Fibroblast of skin of back (primary cell): ENCODE measurements at regions not wholly inside any gene's neighbourhood (a gene's known extent, or its start where the extent isn't known, plus 50 kb on each side); places are given as distances from the start of the nearest gene placed in this dataset.
"Not testable (repeated sequence)": the region's sequence is repeated elsewhere in the genome, so short reads cannot be mapped to it uniquely, and the experiment has no call there.

Experiments
- DNase-seq: peaks from one replicate; pipeline ENCODE4 v3.0.0-alpha.2; 2013

DNA sequence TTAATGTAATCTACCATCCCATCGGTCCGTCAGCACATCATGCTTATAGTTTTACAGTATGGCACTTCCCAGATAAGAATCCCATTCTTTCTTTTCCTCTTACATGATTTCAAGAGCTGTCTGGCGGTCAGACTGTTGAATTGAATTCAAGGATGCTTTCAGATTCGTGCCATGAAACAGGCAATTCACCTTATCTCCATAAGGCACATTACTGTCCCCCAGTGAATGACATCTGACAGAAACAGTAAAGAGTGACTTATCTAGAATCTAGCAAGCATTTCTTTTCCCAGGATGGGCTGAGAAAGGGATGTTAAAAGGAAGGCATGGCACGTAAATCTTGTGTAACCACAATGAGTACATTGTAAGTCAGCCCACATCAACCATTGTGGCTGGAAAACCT is 61.1 kb upstream of the SEM1 start:
- DNase-seq, result no peak

DNA sequence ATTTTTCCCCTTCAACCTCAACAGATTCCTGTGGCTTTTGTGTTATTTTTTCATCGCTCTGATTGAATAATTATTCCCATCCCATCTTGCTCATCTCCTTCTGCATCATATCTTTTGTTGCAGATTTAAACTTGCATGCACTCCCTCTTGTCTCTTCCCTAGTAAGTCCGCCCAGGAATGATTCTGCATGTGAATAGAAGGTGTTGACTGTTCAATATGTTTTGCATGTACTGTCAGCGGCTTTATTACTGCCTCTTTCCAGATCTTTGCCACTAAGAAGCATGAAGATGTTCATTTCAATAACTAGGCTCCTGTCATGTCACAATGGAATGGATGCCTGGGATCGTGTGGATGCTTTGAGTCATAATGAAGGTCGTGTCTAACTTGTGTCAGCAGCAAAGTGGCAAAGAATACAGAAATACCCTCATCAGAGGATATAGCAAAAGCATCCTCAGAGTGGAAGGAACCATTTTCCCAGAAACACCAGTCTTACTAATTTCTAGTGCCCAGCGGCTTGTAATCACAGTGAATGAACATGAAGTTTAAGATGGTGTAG is 62.6 kb upstream of the SEM1 start:
- no peak for DNase-seq

DNA sequence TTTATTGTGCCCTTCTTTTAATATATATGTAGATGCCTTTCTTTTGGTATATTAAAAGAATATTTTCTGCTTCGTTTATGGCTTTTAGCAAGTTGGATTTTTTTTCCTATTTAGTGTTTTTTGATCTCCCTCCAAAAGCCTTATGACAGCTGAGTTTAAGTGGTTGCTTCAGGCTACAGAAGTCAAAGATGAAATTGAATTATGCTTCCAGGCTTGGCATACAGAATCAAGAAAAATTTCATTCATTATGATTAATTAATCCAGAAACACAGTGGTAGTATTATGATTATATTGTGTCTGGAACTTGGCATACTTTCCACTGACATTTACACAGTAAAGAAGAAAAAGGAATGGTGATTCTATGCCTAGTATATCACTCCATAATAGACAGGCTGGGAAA is 63.8 kb upstream of the SEM1 start:
- no peak for DNase-seq

DNA sequence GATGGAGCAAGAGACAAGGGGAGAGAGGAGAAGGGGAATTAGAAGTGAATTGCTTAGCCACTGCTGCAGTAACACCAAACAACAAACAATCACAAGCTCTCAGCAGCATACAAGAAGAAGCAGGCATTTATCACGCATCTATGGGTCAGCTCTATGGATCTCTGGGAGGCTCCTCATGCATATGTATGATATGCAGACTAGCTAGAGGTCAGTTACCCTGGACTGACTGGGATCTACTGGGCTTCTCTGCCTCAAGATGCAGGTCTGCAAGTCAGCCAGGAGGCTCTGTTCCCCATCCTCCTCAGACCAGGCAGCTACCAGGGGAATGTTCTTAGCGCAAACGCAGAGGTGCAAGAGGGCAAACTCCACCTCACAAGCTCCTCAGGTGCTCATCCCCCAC is 64.7 kb upstream of the SEM1 start:
- no peak for DNase-seq

DNA sequence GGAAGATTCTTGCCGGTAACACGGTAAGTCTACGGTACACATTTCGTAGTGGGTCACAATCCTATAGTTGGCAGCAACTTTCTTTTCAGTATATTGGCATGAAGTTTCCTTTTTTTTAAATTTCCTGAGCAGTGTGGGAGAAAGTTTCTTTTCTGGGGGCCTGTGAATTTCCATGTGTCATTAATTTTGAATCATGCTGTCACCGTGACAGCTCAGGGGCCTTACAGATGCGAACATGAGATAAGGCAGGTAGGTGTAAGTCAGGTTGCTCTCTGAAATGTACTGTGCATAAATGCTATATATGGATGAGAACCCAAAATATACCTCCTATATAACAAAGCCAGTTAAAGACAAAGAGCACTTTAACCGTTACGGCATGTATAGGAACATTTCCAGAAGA is 65.4 kb upstream of the SEM1 start:
- no peak for DNase-seq

DNA sequence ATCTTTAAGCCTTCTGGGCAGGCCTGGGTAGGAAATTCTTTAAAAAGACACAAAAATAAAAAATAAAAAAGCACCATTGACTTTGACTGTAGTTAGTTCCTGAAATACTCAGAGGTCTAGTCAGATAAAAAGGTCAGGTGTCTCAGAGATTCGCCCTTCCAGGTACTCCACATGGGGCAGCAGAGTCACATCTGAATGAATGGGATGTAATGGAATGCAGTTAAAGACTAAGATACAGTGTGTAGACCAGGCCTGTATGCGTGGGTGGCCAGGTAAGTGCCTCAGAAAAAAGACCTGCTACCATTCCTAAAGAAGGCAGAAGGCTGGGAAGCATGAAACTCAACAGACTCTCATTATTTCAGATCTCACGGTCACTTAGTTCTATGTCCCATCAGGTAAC is 68.6 kb upstream of the SEM1 start:
- DNase-seq, result no peak

DNA sequence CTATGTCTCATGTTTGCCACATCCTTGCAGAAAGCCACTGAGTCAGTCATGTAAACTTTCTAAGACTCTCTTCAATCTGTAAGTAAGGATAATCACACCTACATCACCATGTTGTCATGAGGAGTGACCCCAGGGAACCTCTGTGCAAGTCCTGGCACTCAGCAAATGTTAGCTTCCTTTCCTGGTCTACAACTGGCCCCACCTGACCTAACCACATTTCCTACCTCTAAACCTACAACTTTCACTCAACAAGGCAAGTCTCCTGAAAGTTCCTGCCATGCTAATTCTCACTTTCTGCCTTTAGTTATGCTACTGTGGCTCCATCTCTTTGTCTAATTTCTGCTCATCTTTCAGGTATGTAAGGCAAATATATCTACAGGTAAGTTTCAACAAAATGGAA is 72.3 kb upstream of the SEM1 start:
- no peak for DNase-seq

DNA sequence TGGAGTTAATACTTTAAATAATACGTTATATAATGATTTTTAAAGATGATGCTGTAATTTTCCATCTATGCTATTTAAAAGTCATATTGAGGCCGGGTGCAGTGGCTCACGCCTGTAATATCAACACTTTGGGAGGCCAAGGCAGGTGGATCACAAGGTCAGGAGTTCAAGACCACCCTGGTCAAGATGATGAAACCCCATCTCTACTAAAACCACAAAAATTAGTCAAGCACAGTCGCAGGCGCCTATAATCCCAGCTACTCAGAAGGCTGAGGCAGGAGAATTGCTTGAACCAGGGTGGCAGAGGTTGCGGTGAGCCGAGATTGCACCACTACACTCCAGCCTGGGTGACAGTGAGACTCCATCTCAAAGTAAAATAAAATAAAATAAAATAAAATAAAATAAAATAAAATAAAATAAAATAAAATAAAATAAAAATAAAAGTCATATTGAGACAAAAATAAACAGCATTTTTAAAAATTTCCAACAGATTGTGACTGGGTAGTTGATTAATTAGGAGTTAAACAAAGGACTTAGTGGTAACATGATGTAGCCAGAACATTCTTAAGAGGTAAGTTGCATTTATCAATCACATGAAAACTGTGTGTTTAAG is 73.1 kb upstream of the SEM1 start:
- not testable (repeated sequence) for DNase-seq

DNA sequence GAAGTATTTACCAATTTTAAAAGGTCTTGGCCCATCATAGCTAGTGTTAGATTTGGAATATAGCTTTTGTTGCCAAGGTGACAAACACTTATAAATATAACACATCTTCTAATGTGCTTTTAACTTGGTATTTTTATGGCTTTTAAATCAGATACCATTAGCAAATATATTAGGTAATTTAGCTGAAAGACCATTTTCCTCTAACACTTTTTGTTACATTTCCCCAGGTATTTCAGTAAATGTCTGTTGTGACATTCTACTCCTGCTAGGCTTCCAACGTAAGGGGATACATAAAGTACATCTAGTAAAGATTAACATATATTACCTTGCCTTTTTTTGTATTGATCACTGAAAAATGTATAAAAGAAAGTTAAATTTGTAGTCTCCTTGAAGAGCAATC is 75.0 kb upstream of the SEM1 start:
- no peak for DNase-seq

DNA sequence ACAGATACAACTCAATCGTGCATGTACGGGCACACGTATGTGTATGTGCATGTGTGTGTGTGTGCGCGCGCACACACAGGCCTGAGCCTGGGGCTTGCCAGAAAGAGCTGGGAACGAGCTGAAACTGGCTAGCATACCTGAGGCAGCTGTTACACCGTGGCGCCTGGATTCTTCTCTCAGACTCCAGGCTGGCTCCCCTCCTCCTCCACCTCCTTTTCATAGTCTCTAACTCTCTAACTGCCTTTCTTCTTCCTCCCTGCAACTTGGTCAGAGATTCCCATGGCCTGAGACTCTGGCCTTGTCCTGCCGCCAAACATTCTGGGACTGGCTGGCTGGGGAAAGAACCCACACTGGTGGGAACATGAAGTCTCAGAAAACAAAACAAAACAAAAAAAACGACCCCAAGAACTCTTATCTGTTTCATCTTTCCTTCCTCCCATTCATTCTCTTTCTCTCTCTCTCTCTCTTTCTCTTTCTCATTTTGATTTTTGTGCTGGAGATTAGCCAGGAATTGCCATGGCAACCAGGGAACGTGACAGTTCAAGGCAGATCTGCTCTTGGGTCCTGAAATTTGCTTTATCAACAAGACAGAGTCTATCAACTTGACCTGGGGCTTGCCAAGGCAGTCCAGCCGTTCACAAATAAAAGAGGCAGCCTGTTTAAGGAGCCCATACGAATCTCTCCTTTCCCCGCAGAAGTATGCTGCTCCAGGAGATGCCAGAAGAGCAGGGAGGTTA is 76.8 kb upstream of the SEM1 start:
- no peak for DNase-seq

DNA sequence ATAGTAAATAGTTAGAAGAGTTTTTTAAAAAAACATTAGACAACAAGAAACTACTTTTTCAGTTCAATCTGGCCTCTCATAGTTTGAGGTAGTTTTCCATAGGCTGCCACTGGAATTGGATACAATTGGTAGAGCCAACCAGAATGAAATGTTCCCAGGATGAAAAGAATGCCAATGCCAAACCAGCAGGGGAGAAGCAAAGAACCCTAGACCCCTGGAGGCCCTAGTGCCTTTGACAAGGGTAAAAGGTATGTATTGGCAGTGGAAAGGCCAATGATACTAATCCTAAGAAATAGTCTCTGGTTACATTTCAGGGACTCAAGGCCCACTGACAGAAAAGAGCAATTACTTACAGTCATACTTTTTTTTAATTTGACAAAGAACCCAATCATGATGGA is 77.4 kb upstream of the SEM1 start:
- no peak for DNase-seq

DNA sequence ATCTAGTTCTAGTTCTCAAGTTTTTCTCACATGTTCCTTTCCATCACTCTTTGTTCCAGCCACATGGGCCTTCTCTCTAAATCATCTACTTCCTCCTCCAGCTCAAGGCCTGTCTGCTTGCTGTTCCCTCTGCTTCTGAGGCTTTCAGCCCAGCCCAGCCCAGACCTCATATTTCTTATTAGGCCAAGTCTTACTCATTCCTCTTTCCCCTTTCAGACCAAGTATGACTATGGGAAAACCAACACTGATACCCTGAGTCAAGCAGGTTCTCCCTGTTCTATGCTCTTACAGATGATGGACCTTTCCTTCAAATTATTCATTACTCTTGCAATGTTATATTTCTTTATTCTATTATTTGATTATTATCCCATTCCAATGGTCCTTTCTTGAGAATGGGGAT is 80.3 kb upstream of the SEM1 start:
- no peak for DNase-seq

DNA sequence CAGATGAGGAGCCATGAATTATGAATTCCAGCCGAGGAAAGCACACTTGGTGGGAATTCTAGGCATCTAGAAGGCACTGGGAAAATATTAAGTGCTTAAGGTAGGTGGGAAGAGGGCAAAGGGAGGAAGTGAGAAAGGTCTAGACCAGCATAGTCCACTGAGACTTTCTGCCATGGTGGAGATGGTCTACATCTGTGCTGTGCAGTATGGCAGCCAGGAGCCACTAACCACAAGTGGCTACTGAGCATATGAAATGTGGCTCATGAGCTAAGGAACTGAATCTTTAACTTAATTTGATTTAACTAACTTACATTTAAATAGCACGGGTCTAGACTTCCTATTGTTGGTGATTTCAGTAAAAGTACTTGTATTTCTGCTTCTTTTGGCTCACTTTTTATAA is 82.5 kb upstream of the SEM1 start:
- no peak for DNase-seq

DNA sequence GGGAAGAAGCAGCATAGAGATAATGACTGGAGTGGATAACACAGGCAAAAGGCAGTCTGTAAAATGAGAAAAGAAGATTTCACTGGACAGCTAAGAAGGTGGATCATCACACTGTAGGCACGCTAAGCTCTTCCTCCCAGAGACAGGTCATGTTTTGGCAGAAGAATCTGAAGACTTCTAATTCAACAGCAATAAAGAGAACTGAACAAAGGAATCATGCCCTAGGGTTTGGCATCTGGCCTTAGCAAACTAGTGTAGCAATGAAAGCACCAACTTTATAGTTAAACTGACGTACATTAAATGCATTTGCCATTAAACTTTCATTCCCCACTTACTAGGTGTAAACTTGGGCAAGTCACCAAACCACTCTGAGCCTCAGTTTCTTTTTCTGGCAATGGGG is 84.4 kb upstream of the SEM1 start:
- no peak for DNase-seq

DNA sequence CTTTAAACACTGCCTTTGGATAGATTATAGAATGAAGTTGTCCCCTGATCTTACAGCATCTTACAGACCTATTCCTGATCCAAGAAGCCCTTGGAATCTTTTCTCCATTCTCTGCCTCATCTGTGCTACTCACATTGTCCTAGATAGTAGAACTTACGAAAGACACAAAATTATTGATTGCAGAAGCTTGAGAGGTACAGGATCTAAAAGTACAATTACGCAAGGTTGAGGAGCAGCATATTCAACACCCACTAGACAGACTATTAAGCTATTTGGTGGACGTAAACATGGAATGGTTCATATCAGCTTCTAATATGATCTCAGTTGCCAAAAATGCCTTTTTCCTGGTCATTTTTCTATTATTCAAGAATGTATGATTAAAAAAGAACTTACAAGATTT is 90.5 kb upstream of the SEM1 start:
- no peak for DNase-seq

DNA sequence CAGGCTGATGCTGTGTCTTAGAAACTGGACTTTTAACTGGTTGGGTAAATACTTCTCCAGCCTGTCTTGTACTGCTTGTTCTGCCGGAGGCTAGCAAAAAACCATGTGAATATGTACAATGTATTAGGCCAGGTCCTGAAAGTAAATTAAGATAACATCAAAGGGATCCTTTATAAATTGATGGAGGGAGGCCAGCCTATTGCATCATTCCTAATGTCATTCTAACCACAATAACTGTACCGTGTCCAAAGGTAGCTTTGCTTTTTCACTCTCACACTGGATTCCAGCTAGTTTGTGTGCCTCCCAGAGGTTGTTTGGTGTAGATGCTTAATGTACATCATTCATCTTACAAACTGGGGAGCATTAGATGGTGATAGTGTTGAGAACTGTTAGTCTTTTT is 91.2 kb upstream of the SEM1 start:
- no peak for DNase-seq

DNA sequence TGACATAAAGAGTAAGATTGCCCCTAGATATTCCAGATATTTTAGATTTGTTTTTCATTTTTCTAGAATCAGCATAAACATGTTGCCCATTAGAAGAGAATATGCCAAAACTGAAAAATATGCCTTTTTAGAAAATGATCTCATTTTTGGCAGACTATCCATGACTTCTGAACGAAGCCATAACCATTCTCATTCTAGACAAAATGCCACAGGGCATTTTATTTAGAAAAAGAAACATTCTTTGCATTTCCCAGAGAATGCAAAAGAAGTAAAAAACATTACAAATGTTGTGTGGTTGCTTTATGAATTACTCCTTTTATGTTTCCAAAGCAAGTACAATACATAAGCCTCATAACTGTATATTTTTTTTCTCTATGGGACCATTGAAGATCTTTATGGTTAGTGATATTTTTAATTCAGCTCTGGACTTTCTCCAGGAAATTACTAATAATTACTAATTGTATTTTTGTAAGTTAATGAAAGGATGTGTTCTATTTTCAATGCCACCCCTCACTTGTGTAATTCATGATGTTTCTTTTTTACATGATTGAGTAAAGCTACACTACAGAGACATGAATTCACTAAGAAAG is 109.6 kb upstream of the SEM1 start:
- no peak for DNase-seq

DNA sequence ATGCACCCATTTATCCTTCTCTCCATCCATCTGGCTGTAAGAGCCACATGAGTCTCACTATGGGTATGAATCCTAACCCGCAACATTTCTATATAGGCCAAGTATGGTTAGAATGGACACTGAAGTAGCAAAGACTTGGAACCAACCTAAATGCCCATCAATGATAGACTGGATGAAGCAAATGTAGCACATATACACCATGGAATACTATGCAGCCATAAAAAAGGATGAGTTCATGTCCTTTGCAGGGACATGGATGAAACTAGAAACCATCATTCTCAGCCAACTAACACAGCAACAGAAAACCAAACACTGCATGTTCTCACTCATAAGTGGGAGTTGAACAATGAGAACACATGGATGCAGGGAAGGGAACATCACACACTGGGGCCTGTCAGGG is 111.5 kb upstream of the SEM1 start:
- not testable (repeated sequence) for DNase-seq

DNA sequence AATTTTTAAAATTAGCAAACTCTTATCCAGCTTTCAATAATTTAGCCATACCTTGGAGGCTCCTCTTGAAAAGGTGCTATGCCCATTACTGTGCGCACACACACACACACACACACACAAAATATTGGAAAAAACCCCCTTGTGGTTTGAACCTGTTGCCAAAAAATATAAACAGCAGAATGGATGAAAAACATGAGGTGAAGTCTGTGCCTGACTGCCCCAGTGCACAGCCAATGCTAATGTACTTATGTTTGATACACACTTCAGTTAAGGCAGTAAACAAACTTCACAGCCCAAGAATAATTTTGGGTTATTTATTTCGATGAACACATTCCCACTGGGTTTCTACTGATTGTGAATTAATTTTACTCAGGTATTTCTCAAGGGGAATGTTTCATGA is 113.2 kb upstream of the SEM1 start:
- DNase-seq, result no peak

DNA sequence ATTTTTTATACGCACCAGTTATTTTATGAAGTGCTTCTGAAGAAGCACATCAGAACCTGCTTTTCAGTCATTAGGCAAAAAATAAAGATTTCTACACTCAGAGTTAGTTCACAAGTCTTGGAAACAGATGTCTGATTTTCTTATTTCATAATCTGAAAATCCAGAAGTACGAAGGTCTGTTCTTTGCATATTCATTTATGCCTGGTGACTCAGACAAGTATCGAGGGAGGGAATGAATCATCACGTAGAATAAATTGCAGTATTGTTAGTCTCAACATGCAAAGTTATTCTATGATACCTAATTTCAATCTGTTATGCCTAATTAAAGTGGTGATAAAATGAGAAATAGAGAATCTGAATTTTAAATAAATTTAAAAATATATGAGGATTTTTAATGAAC is 113.6 kb upstream of the SEM1 start:
- DNase-seq, result peak; percentile 15

DNA sequence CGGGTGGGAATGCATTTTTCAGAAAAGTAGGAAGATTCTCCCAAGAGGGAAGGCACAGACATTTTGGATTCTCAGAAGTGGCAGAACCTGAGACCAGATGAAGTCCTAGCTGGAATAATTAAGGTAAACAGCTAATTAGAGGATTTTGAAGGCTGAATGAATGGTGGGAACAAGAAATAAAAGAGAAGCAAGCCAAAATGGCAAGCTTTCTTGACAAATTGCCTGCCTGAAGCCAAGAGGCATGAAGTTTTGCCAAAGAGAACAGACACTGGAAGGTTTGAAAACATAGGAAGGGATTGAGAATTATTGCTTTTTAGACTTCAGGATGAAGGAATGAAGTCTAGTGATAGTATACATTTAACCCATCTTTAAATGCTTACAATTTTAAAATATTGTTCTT is 115.0 kb upstream of the SEM1 start:
- no peak for DNase-seq

DNA sequence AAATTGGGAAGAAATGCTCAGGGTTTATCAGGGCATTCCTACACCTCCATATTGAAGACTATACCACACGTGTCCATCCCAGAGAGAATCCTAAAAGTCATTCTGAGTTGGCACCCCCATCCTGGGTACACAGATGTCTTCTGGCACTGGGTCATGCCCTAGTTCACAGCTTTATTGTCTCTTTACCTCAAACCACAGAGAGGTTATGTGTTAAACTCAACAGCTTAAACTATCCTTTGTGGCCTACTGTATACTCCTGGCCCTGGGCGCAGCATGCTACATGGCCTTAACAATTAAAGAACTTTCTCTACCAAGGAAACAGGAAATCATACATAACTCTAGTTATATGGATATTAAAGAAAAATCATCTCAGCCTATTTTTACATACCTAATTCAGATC is 115.6 kb upstream of the SEM1 start:
- DNase-seq, result no peak

DNA sequence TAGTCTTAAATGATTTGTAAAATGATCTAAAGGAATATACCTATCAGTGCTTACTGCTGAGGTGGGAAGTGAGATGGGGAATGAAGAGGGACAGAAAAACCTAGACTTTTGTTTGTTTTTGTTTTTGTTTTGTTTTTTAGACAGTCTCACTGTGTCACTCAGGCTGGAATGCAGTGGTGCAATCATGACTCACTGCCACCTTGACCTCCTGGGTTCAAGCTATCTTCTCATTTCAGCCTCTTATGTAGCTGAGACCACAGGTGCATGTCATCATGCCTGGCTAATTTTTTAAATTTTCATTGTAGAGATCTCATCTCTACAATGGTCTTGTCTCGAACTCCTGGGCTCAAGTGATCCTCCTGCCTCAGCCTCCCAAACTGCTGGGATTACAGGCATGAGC is 116.4 kb upstream of the SEM1 start:
- DNase-seq, result no peak

DNA sequence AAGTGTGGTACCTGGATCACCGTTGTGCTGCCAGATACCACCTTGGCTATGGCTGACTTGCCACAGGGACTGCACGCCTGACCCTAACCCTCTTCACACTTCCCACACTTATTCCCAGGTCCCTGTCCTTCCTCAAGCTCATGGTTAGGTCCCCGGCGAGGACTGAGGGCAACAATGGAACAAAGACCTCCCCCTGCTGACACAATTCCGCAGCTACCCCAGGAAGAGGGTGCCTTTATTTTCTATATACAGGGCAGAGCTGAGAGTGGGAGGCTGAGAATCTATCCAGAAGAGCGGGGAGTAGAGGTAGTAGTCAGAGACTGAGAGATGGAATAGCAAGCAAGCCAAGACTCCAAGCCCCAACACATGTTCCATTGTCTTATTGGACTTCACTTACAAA is 118.1 kb upstream of the SEM1 start:
- DNase-seq, result no peak
